ENCODE measurements at regions not wholly inside any gene's neighbourhood (a gene's known extent, or its start where the extent isn't known, plus 50 kb on each side); places are given as distances from the start of the nearest gene placed in this dataset.

DNA sequence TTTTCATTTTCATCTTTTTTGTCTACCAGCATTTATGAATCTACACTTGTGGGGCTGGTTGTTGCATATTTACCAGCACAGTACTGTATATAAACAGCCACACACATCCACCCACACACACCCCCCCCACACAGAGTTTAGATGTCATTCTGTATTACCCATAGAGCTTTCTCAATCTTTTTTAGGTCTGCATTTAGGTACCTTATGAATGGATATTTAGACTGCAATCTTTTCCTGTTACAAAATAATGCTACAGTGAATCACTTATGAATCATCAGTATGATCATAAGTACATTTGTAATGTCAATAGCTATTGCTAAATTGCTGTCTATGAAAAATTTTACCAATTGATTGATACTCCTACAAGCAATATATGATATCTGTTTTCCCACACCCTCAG, 67.3 kb upstream of the STK38L start:
- TF ChIP-seq, protein P1, sequence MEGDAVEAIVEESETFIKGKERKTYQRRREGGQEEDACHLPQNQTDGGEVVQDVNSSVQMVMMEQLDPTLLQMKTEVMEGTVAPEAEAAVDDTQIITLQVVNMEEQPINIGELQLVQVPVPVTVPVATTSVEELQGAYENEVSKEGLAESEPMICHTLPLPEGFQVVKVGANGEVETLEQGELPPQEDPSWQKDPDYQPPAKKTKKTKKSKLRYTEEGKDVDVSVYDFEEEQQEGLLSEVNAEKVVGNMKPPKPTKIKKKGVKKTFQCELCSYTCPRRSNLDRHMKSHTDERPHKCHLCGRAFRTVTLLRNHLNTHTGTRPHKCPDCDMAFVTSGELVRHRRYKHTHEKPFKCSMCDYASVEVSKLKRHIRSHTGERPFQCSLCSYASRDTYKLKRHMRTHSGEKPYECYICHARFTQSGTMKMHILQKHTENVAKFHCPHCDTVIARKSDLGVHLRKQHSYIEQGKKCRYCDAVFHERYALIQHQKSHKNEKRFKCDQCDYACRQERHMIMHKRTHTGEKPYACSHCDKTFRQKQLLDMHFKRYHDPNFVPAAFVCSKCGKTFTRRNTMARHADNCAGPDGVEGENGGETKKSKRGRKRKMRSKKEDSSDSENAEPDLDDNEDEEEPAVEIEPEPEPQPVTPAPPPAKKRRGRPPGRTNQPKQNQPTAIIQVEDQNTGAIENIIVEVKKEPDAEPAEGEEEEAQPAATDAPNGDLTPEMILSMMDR (IDR thresholded peaks at IDR 0.05): no peak
- no peak for TF ChIP-seq POLR2A (IDR thresholded peaks at IDR 0.05)

All from lower leg skin (tissue), 3 donors.